ENCODE measurements at regions not wholly inside any gene's neighbourhood (a gene's known extent, or its start where the extent isn't known, plus 50 kb on each side); places are given as distances from the start of the nearest gene placed in this dataset.

DNA sequence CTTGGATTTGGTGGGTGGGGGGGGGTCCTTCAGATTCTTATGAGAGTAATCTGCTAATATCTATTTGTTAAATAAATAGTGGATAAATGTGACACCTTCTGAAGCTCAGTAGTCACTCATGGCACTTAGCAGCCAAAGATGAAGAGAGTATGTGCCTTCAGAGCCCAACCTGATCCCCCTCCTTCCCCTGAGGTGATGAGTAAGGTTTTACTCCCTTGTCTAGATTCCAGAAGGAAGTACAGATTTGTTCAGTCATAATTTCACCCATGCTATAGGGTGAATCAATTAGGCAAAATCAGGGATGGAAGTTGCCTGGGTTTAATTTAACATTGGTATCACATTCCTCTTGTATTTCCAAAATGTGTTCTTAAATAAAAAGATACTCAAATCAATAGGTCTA is 340.3 kb upstream of the ATP2B1 start:
- H3K27ac ChIP-seq (ENCODE audit: low read depth, low read length), result no peak overlapping the region
- H3K4me3 ChIP-seq (ENCODE audit: low read length), result no peak overlapping the region
- H3K4me1 ChIP-seq (ENCODE audit: control insufficient read depth, insufficient read depth, low read length), result no peaks in the 10 kb centered on the region
- H3K9ac ChIP-seq (ENCODE audit: low read length), result no peak overlapping the region
- no peaks in the 10 kb centered on the region for H3K27me3 ChIP-seq (ENCODE audit: control insufficient read depth, insufficient read depth, low read length)
- no peaks in the 10 kb centered on the region for H3K36me3 ChIP-seq (ENCODE audit: control insufficient read depth, insufficient read depth, low read length)

GRCh38 chr12:90045559-90045958 is 336.9 kb upstream of the ATP2B1 start:
- Histone ChIP-seq H3K27me3 (ENCODE audit: control insufficient read depth, insufficient read depth, low read length) (no peaks in the 10 kb centered on the region), H3K27ac (ENCODE audit: low read depth, low read length) (no peak overlapping the region), H3K9ac (ENCODE audit: low read length) (no peak overlapping the region), H3K36me3 (ENCODE audit: control insufficient read depth, insufficient read depth, low read length) (no peaks in the 10 kb centered on the region), H3K4me3 (ENCODE audit: low read length) (no peak overlapping the region), H3K4me1 (ENCODE audit: control insufficient read depth, insufficient read depth, low read length) (no peaks in the 10 kb centered on the region)

- H3K4me1 ChIP-seq (ENCODE audit: control insufficient read depth, insufficient read depth, low read length), result no peaks in the 10 kb centered on the region
- no peaks in the 10 kb centered on the region for H3K27me3 ChIP-seq (ENCODE audit: control insufficient read depth, insufficient read depth, low read length)
- no peak overlapping the region for H3K9ac ChIP-seq (ENCODE audit: low read length)
- H3K36me3 ChIP-seq (ENCODE audit: control insufficient read depth, insufficient read depth, low read length), result no peaks in the 10 kb centered on the region
- no peak overlapping the region for H3K27ac ChIP-seq (ENCODE audit: low read depth, low read length)
- no peak overlapping the region for H3K4me3 ChIP-seq (ENCODE audit: low read length)
These were observed 335.4 kb upstream of the ATP2B1 start for GRCh38 chr12:90044069-90044468.

DNA sequence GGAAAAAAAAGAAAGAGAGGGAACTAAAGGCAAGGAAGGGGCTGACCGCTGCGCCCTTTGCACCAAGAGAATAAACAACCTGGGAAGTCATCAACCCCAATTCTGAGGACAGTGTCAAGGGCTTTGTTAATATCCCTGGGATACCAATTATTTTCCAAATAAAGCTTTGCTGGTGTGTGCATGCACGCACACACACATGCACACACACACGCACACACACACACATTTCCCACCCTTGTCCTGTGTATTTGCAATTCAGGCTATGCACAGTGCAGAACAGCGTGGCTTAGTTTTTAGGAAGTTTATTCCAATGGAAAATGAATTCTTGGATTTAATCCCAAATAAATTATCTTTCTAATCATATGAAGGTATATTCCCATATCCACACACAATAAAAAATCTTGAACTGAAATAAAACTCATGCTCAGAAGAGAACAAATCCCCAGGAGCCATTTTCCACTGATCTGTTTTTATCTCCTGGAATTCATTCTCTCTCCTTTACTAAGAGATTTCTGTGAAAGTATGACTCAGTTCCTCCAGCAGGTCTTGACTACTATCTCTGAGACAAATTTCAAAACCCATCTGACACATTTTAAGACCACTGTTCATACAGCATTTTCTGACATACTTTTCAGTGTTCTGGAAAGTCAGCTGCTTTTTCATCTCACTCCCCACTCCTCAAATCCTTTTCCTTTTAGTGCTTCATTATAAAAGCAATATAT is 334.4 kb upstream of the ATP2B1 start:
- H3K4me1 ChIP-seq (ENCODE audit: control insufficient read depth, insufficient read depth, low read length), result no peaks in the 10 kb centered on the region
- H3K27ac ChIP-seq (ENCODE audit: low read depth, low read length), result no peak overlapping the region
- H3K4me3 ChIP-seq (ENCODE audit: low read length), result no peak overlapping the region
- no peaks in the 10 kb centered on the region for H3K27me3 ChIP-seq (ENCODE audit: control insufficient read depth, insufficient read depth, low read length)
- H3K9ac ChIP-seq (ENCODE audit: low read length), result no peak overlapping the region
- H3K36me3 ChIP-seq (ENCODE audit: control insufficient read depth, insufficient read depth, low read length), result no peaks in the 10 kb centered on the region

GRCh38 chr12:90038289-90038688 is 329.7 kb upstream of the ATP2B1 start:
- no peak overlapping the region for H3K9ac ChIP-seq (ENCODE audit: low read length)
- no peaks in the 10 kb centered on the region for H3K36me3 ChIP-seq (ENCODE audit: control insufficient read depth, insufficient read depth, low read length)
- H3K27ac ChIP-seq (ENCODE audit: low read depth, low read length), result no peak overlapping the region
- H3K4me1 ChIP-seq (ENCODE audit: control insufficient read depth, insufficient read depth, low read length), result no peaks in the 10 kb centered on the region
- H3K4me3 ChIP-seq (ENCODE audit: low read length), result no peak overlapping the region
- no peaks in the 10 kb centered on the region for H3K27me3 ChIP-seq (ENCODE audit: control insufficient read depth, insufficient read depth, low read length)

- no peak overlapping the region for H3K9ac ChIP-seq (ENCODE audit: low read length)
- H3K27ac ChIP-seq (ENCODE audit: low read depth, low read length), result no peak overlapping the region
- H3K4me3 ChIP-seq (ENCODE audit: low read length), result no peak overlapping the region
- no peaks in the 10 kb centered on the region for H3K27me3 ChIP-seq (ENCODE audit: control insufficient read depth, insufficient read depth, low read length)
- H3K4me1 ChIP-seq (ENCODE audit: control insufficient read depth, insufficient read depth, low read length), result no peaks in the 10 kb centered on the region
- H3K36me3 ChIP-seq (ENCODE audit: control insufficient read depth, insufficient read depth, low read length), result no peaks in the 10 kb centered on the region
These were observed 329.1 kb upstream of the ATP2B1 start for GRCh38 chr12:90037740-90038139.

DNA sequence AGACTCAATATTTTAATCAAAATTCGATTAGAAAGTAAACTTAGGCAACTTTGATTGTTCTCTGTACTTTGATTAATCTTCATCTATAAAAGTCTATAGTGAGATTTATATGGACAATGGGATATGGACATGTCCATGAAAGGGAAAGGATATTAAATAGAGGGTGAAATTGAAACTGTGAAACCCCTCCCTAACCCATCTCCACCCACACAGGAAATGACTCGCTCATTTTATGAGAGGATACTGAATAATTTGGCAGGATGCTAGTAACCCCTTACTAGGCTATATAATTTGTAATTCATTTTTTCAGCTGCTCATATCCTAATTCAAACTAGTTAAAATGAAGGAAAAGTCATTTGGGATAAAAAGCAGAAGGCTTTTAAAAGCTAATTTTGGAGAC is 328.0 kb upstream of the ATP2B1 start:
- Histone ChIP-seq H3K27me3 (ENCODE audit: control insufficient read depth, insufficient read depth, low read length) (no peaks in the 10 kb centered on the region), H3K36me3 (ENCODE audit: control insufficient read depth, insufficient read depth, low read length) (no peaks in the 10 kb centered on the region), H3K4me3 (ENCODE audit: low read length) (no peak overlapping the region), H3K27ac (ENCODE audit: low read depth, low read length) (no peak overlapping the region), H3K9ac (ENCODE audit: low read length) (no peak overlapping the region), H3K4me1 (ENCODE audit: control insufficient read depth, insufficient read depth, low read length) (no peaks in the 10 kb centered on the region)

DNA sequence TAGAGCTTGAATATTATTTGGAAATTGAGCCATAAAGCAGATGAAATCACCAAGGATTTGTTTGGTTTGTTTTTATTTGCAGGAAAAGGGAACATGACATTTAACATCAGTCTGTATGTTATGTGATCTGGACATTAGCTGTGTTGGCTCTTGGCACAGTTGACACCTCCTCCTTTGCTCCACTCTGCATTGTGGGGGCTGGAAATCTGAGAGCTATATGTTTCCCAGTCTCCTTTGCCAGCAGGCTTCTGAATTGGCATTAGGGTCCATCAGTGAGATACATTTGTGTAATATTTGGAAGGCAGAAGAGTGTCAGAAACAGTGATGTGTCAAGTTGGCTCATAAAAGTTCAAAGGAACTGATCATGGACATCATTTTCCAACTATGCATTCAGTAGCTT is 322.1 kb upstream of the ATP2B1 start:
- Histone ChIP-seq H3K9ac (ENCODE audit: low read length) (no peak overlapping the region), H3K27ac (ENCODE audit: low read depth, low read length) (no peak overlapping the region), H3K27me3 (ENCODE audit: control insufficient read depth, insufficient read depth, low read length) (no peaks in the 10 kb centered on the region), H3K4me1 (ENCODE audit: control insufficient read depth, insufficient read depth, low read length) (no peaks in the 10 kb centered on the region), H3K36me3 (ENCODE audit: control insufficient read depth, insufficient read depth, low read length) (no peaks in the 10 kb centered on the region), H3K4me3 (ENCODE audit: low read length) (no peak overlapping the region)

- Histone ChIP-seq H3K27ac (ENCODE audit: low read depth, low read length) (no peak overlapping the region), H3K9ac (ENCODE audit: low read length) (no peak overlapping the region), H3K4me1 (ENCODE audit: control insufficient read depth, insufficient read depth, low read length) (no peaks in the 10 kb centered on the region), H3K36me3 (ENCODE audit: control insufficient read depth, insufficient read depth, low read length) (no peaks in the 10 kb centered on the region), H3K27me3 (ENCODE audit: control insufficient read depth, insufficient read depth, low read length) (no peaks in the 10 kb centered on the region), H3K4me3 (ENCODE audit: low read length) (no peak overlapping the region)
These were observed 320.7 kb upstream of the ATP2B1 start for GRCh38 chr12:90029317-90029716.

GRCh38 chr12:90028635-90029051 is 320.0 kb upstream of the ATP2B1 start:
- Histone ChIP-seq H3K36me3 (ENCODE audit: control insufficient read depth, insufficient read depth, low read length) (no peaks in the 10 kb centered on the region), H3K4me3 (ENCODE audit: low read length) (no peak overlapping the region), H3K9ac (ENCODE audit: low read length) (no peak overlapping the region), H3K27me3 (ENCODE audit: control insufficient read depth, insufficient read depth, low read length) (no peaks in the 10 kb centered on the region), H3K27ac (ENCODE audit: low read depth, low read length) (no peak overlapping the region), H3K4me1 (ENCODE audit: control insufficient read depth, insufficient read depth, low read length) (no peaks in the 10 kb centered on the region)

DNA sequence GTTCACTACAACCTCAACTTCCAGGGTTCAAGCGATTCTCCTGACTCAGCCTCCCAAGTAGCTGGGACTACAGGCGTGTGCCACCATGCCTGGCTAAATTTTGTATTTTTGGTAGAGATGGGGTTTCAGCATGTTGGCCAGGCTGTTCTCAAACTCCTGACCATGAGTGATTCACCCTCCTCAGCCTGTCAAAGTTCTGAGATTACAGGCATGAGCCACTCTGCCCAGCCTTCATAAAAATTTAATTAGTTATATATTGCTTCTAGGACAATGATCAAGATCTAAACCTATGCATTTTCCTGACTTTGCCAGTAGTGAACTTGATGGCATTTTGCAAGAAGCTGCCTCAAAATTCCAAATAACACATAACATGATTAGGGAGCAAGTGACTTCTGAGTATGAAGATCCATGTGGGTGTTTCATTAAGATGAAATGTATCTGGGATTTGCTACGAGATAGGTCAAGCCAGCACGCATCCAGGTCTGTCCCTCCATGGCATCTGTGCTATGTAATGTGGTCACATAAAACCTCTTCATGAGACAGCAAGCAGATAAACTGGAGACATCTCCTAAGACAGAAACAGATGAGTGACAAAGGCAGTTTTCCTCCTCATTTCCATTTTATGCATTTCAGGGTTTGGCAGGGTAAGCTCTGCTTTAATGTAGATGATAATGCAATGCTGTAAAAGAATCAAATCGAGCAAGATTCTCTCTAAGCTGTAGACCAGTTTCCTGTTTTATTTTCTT is 319.4 kb upstream of the ATP2B1 start:
- Histone ChIP-seq H3K27ac (ENCODE audit: low read depth, low read length) (no peak overlapping the region), H3K4me3 (ENCODE audit: low read length) (no peak overlapping the region), H3K4me1 (ENCODE audit: control insufficient read depth, insufficient read depth, low read length) (no peaks in the 10 kb centered on the region), H3K27me3 (ENCODE audit: control insufficient read depth, insufficient read depth, low read length) (no peaks in the 10 kb centered on the region), H3K9ac (ENCODE audit: low read length) (no peak overlapping the region), H3K36me3 (ENCODE audit: control insufficient read depth, insufficient read depth, low read length) (no peaks in the 10 kb centered on the region)

DNA sequence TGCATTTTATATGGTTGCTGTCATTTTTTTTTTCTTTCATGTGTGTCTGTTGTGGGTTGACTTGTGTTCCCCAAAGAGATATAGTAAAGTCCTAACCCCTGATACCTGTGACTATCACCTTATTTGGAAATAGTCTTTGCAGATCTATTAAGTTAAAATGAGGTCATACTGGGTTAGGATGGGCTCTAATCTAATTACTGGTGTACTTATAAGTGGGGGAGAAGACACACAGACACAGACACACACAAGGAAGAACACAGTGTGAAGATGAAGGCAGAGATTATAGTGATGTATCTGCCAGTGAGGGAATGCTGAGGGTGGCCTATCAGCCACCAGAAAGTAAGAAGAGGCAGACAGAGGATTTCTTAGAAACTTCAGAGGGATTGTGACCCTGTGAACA is 318.4 kb upstream of the ATP2B1 start:
- no peaks in the 10 kb centered on the region for H3K36me3 ChIP-seq (ENCODE audit: control insufficient read depth, insufficient read depth, low read length)
- H3K9ac ChIP-seq (ENCODE audit: low read length), result no peak overlapping the region
- no peaks in the 10 kb centered on the region for H3K27me3 ChIP-seq (ENCODE audit: control insufficient read depth, insufficient read depth, low read length)
- H3K4me3 ChIP-seq (ENCODE audit: low read length), result no peak overlapping the region
- H3K27ac ChIP-seq (ENCODE audit: low read depth, low read length), result no peak overlapping the region
- H3K4me1 ChIP-seq (ENCODE audit: control insufficient read depth, insufficient read depth, low read length), result no peaks in the 10 kb centered on the region

DNA sequence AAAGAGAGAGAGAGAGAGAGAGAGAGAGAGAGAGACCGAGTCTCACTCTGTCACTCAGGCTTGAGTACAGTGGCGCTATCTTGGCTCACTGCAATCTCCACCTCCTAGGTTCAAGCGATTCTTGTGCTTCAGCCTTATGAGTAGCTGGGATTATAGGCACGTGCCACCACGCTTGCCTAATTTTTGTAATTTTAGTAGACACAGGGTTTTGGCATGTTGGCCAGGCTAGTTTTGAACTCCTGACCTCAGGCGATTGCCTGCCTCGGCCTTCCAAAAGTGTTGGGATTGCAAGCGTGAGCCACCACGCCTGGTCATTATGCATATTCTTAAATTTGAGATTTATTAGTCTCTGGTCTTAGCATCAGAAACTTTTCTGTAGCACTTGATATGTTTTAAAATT is 317.9 kb upstream of the ATP2B1 start:
- H3K27me3 ChIP-seq (ENCODE audit: control insufficient read depth, insufficient read depth, low read length), result no peaks in the 10 kb centered on the region
- no peak overlapping the region for H3K9ac ChIP-seq (ENCODE audit: low read length)
- no peak overlapping the region for H3K4me3 ChIP-seq (ENCODE audit: low read length)
- H3K4me1 ChIP-seq (ENCODE audit: control insufficient read depth, insufficient read depth, low read length), result no peaks in the 10 kb centered on the region
- no peak overlapping the region for H3K27ac ChIP-seq (ENCODE audit: low read depth, low read length)
- H3K36me3 ChIP-seq (ENCODE audit: control insufficient read depth, insufficient read depth, low read length), result no peaks in the 10 kb centered on the region
